Stimulated activated CD8-positive, alpha-beta memory T cell treated with anti-CD3 and anti-CD28 coated beads, Interleukin-7, amount 100 ng/mL, for 48 hours (primary cell): ENCODE measurements at regions not wholly inside any gene's neighbourhood (a gene's known extent, or its start where the extent isn't known, plus 50 kb on each side); places are given as distances from the start of the nearest gene placed in this dataset.

Experiments
- DNase-seq, 2 donors: peaks; one replicate each; pipeline ENCODE4 v3.0.0-alpha.2; 2020; ENCODE audit warnings: low read depth in 1 of 2; ENCODE audit errors: extremely low read depth in 1 of 2

DNA sequence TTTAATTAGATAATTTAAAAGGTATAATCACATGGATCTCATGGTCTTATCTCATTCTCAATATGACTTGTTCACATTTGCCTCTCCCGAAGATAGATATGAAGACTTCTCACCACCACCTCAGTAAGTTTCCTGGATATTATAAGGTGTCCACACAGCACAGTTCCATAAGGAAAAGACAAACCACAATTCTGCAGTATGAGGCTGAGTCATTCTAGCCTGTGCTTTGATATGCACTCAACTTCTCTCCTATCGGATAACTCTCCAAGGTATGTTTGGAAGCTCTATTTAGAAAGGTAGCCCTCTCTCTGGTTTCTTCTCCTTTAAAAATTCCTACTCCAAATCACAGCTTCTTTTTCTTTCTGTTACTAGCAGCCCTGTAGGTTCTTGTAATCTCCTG, 612.8 kb downstream of the ZPLD1 start:
- DNase-seq: no peak

DNA sequence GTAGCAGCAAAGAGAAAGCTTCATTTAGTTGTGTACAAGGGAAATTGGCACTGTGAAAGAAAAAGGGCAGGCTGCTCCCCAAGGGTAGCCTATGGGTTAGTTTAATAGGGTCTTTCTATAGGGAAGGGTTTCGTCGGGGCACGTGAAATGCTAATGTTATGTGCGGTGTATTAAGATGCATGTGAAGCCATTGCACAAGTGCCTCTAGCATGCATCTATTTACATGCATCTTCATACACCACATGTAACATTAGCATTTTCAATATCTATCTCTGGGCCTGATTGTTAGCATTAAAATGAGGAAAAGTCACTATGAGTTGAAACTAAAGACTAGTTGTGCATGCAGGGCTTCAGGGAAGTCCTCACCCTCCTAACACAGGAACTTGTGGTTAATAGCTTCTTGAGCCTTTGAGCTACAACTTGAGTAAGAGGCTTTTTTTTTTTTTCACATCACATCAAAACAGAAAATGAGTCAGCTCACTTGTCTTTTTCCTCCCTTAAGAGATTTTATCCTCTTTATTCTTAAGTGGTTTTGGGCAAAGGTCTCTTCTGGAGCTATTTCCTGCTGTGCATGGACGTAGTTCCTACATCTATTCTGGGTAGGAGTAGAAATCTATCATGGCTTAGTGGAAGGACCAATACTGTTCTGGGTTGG, 613.4 kb downstream of the ZPLD1 start:
- DNase-seq: no peak

DNA sequence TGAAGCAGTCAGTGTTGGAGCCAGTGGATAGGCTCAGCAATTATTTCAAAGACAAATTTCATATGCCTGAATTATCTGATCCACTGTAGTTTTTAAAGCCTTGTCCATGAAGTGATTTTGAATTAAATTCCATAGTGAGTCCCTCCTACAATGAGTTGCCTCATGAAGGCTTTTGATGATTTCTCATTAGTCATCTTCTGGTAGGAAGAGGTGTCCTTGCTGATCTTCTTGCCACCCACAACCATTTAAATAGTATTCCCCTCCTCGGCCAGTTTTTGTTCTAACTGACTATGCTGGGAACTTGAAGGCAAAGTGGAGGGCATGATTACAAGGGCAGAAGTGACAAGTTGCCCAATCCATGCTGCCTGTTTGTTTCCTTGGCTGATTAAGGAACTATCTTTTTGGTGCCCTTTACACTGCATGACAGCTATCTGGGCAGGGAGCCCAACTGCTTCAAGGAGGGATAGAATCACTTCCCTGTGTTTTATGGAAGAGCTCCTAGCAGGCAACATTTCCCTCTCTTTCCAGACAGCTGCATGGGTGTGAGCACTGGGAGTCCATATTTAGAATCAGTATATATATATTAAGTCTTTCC, 617.5 kb downstream of the ZPLD1 start:
- no peak for DNase-seq

DNA sequence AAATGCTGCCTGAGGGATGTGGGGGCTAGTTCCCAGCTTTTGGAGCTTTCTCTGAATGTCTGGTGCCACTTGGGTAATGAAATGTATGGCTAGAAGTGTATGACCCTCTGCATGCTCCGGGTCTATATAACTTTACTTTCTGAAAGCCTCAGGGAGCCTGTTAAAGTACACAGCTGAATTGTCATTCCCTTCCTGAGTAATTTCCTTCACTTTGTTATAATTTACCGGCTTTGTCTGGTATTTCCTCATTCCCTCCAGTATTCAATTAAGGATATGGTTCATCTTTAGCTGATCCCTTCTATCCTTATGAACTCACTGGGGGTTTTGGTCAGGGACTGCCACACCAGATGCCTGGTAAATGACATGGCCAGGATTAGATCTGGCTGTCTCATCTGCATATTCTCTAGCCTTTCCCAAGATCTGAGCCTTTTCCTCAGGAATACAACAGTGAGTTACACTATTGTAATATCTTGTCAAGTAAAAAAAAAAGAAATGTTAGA, 620.3 kb downstream of the ZPLD1 start:
- no peak for DNase-seq

DNA sequence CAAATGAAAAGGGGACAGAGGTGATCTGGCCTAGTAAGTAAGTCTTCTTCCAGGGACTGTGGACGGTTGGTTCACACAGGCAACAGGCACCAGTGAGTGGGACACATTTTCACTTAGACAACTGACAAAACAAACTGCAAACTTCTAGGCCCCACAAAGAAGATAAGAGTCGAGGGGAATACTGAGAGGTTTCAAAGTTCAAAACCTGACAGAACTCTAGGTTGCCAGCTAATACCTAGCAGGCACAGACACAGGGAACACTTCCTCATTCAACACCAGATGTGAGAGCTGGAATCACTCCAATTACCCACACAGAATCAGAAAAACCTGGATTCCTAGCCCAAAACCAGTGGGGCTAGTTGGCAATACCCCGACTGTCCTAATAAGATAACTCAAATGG, 621.7 kb downstream of the ZPLD1 start:
- no peak for DNase-seq

DNA sequence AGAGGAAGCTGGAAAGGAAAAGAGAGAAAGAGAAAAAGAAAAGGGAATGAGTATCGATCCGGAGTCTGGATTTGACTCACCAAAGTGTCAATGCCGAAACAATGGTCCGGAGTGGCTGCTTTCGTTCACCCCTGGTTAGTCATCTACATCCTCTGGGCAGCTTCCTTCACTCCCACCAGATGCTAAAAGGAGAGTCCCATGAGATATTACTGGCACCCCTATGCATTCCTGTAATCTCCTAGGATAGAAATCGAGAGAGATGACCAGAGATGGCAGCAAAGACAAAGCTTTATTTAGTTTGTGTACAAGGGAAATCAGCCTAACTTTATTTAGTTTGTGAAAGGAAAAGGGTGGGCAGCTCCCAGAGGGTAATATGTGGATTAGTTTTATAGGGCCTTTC, 622.2 kb downstream of the ZPLD1 start:
- no peak for DNase-seq

DNA sequence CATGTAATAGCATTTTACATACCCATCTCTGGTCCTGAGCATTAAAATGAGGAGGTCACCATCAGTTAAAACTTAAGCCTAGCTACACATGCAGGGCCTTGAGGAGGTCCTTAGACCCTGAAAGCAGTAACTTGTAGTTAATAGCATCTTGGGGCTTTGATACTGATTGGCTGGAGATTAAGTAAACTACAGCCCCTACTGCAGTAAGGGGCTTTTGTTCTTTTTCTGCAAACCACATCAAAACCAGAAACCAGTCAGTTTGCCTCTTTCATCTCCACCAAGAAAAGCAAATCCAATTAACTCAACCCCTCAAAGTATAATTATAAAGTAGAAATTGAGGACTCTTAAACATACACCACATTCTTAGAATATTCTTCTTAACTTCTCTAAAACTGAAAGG, 622.7 kb downstream of the ZPLD1 start:
- no peak for DNase-seq

DNA sequence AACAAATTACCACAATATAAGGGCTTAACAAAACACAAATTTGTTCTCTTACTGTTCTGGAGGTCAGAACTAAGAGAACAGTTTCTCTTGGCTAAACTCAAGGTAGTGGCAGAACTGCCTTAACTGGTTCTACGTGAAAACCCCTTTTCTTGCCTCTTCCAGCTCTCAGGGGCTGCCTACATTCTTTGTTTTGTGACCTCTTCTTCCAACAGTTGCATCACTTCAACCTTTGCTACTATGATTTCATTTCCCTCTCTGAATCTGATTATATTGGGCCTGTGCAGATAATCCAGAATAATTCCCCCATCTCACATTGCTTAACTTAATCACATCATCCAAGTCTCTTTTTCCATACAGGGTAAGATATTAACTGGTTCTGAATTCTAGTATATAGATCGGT, 624.6 kb downstream of the ZPLD1 start:
- no peak for DNase-seq

DNA sequence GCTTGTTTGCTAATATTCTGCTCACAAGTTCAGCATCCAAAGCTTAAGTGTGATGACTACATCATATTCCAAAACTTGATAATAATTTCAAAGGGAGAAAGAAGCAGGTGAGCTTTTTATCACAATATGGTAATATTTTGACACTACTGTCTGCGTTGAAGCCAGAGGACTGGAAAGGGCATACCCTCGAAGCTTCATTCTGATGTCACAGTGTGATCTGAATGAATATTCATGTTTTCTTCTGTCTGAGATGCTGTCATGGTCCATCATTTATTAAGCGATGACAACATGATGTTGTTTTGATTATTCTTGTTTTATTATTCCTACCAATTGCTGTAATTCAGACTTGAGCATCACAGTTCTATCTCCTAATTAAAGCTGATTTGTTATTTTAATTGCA, 625.4 kb downstream of the ZPLD1 start:
- no peak for DNase-seq

DNA sequence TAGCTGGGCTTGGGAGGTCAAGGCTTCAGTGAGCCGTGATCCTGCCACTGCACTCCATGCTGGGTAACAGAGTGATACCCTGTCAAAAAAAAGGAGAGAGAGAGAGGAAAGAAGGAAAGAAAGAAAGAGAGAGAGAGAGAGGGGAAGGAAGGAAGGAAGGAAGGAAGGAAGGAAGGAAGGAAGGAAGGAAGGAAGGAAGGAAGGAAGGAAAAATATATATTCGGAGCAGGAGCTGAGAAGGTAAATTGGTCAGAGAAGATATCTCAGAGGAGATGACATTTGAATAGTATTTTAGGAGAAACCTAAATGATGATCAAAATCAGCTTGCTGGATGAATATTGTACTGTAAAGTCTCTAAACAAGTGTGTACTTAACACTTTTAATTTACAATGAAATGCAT, 633.1 kb downstream of the ZPLD1 start:
- no peak for DNase-seq

DNA sequence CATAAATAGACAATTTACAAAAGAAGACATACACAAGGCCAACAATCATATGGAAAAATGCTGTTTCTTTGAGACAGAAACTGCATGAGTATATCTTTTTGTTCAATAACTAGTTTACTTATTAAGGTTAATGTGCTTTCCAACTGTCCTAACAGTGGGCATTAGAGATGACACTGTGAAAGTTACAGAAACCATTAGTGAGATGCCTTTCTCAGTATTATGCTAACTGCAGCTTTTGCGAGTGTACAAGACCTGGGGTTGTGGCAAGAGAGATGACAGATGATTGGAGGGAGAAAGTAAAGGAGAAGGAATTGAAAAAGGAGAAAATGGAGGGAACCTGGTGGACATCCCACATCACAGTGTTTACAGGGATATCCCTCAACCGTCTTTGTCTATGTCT, 640.5 kb downstream of the ZPLD1 start:
- no peak for DNase-seq

DNA sequence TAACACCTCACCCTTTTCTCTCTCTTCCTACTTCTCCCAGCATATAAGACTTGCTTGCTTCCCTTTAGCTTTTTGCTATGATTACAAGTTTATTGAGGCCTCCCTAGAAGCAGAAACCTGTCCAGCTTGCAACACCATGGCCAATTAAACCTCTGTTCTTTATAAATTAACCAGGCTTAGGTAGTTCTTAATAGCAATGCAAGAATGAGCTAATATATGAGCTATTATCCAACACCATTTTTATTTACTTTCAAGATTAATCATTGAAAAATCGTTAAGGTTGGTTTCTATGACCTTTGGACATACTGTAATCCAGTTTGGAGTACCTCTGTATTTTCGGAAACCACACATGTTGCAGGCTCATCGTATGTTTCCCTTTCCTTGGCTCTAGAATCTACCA, 643.1 kb downstream of the ZPLD1 start:
- no peak for DNase-seq

DNA sequence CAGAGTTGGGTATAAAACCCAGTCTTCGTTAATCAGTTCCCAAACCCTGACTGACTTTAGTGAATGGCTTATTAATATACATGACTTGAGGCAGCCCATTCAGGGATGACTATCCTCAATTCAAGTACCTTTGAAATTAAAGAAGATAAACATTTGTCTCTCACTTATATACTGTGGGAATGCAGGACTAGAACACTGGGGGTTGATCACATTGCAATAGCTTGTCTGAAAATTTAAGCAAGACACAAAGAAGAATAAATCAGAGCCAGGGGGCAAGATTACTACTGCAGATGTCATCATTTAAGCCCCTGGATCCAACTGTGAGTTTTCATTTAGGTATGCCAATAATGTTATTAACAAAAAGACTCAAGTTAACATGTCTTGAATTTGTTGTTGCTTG, 647.7 kb downstream of the ZPLD1 start:
- DNase-seq: no peak

DNA sequence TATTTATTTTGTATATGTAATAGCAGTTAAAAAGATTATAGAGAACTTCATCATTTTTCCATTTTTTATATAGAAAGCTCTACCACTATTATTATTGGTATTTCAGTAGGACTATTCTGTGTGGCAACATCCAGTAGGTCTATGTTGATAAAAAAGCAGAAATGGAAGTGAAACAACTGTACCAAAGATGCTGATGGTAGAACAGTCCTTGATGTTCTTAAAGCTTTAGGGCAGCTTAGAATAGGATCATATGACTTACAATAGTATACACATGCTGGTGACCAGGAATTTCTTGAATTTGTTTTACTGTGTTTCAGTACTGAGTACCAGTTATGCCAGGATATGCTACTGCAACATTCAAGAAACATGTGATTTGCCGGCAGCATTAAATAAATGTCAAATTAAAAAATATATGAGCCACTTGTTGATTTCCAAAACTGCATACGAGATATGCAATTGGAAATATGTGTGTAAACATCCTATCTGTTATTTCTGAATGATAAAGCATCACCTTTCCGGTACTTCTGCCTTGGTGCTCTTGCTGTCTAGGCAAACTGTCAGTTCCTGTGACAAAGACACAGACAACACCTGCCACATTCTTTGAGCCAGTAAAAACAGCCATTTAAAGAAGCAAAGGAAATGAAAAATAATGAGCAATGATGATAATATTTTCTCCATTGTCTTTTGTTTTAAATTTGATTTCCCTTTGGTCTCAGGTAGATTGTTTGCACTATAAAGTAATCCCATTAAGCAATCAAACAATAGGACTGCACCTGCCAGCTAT, 649.2 kb downstream of the ZPLD1 start:
- no peak for DNase-seq

DNA sequence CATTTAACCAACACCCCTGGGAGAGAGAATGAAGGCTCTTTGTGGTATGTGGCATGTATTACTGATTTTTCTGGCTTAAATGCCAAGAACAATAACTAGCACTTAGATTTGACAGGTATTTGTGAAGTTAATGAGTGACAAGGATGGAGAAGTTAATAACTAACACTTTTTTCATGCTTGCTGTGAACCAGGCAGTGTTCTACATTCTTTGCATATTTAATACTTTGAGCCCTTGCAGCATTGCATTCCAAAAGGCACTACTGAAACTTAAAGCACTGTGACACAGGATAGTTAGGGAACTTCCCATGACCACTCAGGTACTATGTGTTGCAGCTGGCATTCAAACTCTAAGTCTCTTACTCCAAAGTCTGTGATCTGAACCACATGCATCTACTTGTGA, 650.6 kb downstream of the ZPLD1 start:
- no peak for DNase-seq

DNA sequence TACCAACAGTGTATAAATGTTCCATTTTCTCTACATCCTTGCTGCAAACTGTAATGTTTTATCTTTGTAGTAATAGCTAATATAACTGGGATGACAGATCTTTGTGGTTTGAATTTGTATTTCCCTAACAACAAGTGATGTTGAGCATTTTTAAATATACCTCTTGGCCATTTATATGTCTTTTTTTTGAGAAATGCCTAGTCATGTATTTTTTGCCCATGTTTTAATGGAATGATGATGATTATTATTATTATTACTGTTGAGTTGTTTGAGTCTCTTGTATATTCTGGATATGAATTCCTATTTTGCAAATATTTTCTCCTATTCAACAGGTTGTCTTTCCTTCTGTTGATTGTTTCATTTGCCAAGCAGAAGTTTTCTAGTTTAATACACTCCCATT, 654.9 kb downstream of the ZPLD1 start:
- DNase-seq: no peak

DNA sequence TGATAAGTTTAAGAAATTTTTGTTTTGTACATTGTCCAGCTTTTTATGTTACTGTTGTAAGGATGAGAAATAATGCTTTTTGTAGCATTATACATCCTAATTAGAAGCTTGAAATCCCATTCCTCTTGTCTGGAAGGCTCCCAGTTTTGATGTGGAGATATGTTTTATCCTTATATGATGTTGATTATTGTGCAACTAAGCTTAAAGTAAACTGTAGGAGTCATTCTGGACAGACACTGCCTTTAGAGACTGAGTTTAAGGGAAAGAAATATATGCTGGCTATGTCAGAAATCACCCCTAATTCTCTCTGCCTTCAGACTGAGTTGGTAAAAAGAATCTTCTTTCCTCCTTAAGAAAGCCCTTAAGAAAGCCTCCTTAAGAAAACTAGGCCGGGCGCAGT, 670.4 kb downstream of the ZPLD1 start:
- DNase-seq: no peak

DNA sequence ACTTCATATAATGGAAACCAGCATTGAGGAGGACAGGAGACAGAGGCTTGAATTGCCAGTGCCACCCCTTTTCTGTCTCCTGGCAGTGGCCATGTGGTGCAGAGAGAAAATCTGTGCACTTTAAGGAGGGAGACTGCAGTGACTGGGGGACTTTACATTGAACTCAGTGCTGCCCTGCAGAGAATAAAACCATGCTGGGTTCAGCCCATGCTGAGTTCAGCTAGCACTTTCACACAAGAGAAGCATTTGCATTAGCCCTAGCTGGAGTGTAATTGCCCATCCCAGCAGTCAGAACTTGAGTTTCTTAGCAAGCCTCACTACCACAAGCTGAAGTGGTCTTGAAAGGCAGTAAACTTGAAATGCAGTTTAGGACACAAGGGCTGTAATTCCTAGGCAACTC, 677.5 kb downstream of the ZPLD1 start:
- no peak for DNase-seq

DNA sequence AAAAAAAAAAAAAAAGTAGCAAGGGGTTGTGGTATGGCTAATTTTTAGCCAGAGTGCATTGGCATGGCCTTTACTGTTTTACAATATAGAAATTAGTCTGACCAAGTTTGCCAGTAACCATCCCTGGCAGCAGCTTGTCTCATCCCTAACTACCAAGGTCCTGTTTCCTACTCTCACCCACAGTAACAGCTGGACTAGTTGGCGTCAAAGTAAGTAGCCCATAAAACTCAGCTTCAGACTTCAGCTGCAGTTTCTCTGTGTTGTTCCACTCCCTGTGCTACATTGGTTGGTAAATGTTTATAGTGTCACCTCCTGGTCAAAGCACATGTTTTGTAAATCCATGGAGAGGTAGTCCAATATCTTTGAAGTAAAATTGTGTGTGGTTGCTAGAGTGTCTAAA, 691.3 kb downstream of the ZPLD1 start:
- no peak for DNase-seq

DNA sequence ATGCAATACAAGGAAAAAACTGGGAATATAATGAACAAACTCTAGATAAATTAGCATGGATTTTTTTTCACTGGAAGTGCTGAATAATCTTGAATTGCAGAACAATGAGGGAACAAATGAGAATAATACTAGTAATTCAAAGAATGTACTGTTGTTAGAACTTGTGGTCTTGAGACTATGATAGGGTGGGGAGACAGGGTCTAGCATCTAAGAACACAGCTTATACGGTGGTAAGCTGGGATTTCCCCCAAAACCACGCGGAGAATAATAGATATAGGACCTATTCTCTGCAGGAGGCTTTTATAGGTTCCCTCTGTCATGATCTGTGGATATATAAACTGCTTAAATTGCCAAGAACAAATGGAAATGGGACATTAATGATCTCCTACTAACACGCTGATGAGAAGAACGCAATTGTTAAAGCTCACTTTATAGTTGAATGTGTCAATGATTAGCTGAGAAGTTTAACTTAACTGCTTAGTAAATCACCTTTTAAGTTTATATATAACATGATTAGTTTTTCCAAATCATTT, 692.3 kb downstream of the ZPLD1 start:
- no peak for DNase-seq

DNA sequence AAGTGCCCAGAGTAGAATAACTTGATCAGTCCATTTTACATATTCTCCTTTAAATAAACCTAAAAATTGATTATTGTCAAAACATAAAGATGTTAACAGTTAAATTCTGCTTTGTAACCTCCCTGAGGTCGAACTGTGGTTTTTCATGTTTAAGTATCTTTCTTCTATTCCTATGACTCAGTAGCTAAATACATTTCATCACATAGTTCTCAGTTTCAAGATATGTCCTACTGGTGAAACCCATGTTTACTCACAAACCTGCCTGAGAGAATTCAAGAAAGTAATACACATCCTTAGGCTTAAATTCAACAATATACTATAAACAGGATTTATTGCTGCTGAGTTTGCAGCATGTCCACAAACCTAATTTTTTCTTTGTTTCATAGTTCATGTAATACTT, 692.9 kb downstream of the ZPLD1 start:
- no peak for DNase-seq
